Testis (tissue), 2 donors: ENCODE measurements at regions not wholly inside any gene's neighbourhood (a gene's known extent, or its start where the extent isn't known, plus 50 kb on each side); places are given as distances from the start of the nearest gene placed in this dataset.

Experiments used
- DNase-seq: peaks from one replicate; pipeline ENCODE4 v3.0.0-alpha.2; 2019
- H3K27ac ChIP-seq, 2 donors: fragments of 200-600 bp; sonication (generic); one replicate each; pipeline ENCODE4 v1.5.1; 2019
- H3K27me3 ChIP-seq: fragments of 200-600 bp; sonication (generic); one replicate; pipeline ENCODE4 v1.5.1; 2019
- H3K36me3 ChIP-seq: fragments of 200-600 bp; sonication (generic); one replicate; pipeline ENCODE4 v1.5.1; 2017; ENCODE audit warnings: low read depth; ENCODE audit errors: missing control alignments
- H3K4me1 ChIP-seq: fragments of 200-600 bp; sonication (generic); one replicate; pipeline ENCODE4 v1.5.1; 2019
- H3K4me3 ChIP-seq, 2 donors: fragments of 200-600 bp; sonication (generic); one replicate each; pipeline ENCODE4 v1.5.1; 2017 to 2019
- H3K9me3 ChIP-seq: fragments of 200-600 bp; sonication (generic); one replicate; pipeline ENCODE4 v1.5.1; 2017
- CTCF ChIP-seq, 3 experiments: fragments of 450-650 bp in 2 of 3; fragments of 200-600 bp in 1 of 3; sonication (generic) in 1 of 3; IDR thresholded peaks; one replicate each; pipeline ENCODE4 v1.5.1; 2016 to 2019; ENCODE audit warnings: antibody characterized with exemption in 3 of 3, mild to moderate bottlenecking in 2 of 3, moderate library complexity in 1 of 3
- POLR2A ChIP-seq: fragments of 450-650 bp; IDR thresholded peaks from one replicate; pipeline ENCODE4 v1.6.1; 2017; ENCODE audit warnings: antibody characterized with exemption, mild to moderate bottlenecking, moderate library complexity
- WGBS, 2 donors: methylation state at CpG; one replicate each; pipeline ENCODE4 v1.1.5; 2018; 5-methylcytosine and 5-hydroxymethylcytosine counted together
- intact Hi-C: fragments of 100-400 bp; cut with DNase I; formaldehyde crosslinking; loops from one replicate; pipeline ENCODE4 v1.15.1; 2023; ENCODE audit warnings: low total_unique reads

- Histone ChIP-seq H3K4me1 (no peaks in the 10 kb centered on the region), H3K27ac (no peak overlapping the region), H3K27me3 (no peaks in the 10 kb centered on the region), H3K9me3 (no peaks in the 10 kb centered on the region), H3K4me3 (no peak overlapping the region), H3K36me3 (no peaks in the 10 kb centered on the region)
- intact Hi-C loops, result no loop called here
- WGBS, 2 donors, result 84 to 86% methylated on average over 3 of the region's 3 CpGs
- DNase-seq, result no peak
- TF ChIP-seq POLR2A, result no peak
- no peak for TF ChIP-seq CTCF (IDR thresholded peaks at IDR 0.05)
Observed at GRCh38 chr5:2948875-2949274, 197.4 kb upstream of the IRX2 start.

- H3K36me3 ChIP-seq, result no peaks in the 10 kb centered on the region
- WGBS, 2 donors, result 76 to 85% methylated on average over 6 of the region's 6 CpGs
- TF ChIP-seq CTCF (IDR thresholded peaks at IDR 0.05) (no peak), POLR2A (no peak)
- no peak for DNase-seq
- H3K4me1 ChIP-seq, result no peaks in the 10 kb centered on the region
- H3K27ac ChIP-seq, result no peak overlapping the region
- no peak overlapping the region for H3K4me3 ChIP-seq
- H3K27me3 ChIP-seq, result no peaks in the 10 kb centered on the region
- intact Hi-C loops, result no loop called here
- no peaks in the 10 kb centered on the region for H3K9me3 ChIP-seq
Observed at GRCh38 chr5:2946315-2946714, 194.8 kb upstream of the IRX2 start.

GRCh38 chr5:2936413-2936812 is 184.9 kb upstream of the IRX2 start:
- DNase-seq, result no peak
- no peak for TF ChIP-seq CTCF (IDR thresholded peaks at IDR 0.05)
- no peak for TF ChIP-seq POLR2A
- Histone ChIP-seq H3K27ac (no peak overlapping the region), H3K27me3 (no peaks in the 10 kb centered on the region), H3K36me3 (no peaks in the 10 kb centered on the region), H3K4me1 (no peaks in the 10 kb centered on the region), H3K4me3 (no peak overlapping the region), H3K9me3 (no peaks in the 10 kb centered on the region)
- intact Hi-C loops, result no loop called here
- 86 to 87% methylated on average over 4 of the region's 4 CpGs for WGBS, 2 donors

- no peak for DNase-seq
- 60 to 69% methylated on average over 9 to 10 of the region's 10 CpGs for WGBS, 2 donors
- no peak for TF ChIP-seq POLR2A
- TF ChIP-seq CTCF (IDR thresholded peaks at IDR 0.05), result no peak
- Histone ChIP-seq H3K36me3 (no peaks in the 10 kb centered on the region), H3K4me3 (no peak overlapping the region), H3K27ac (no peak overlapping the region), H3K9me3 (no peaks in the 10 kb centered on the region), H3K4me1 (no peaks in the 10 kb centered on the region), H3K27me3 (no peaks in the 10 kb centered on the region)
- intact Hi-C loops, result no loop called here
Observed at GRCh38 chr5:2929779-2930178, 178.3 kb upstream of the IRX2 start.

GRCh38 chr5:2921651-2922050 is 170.2 kb upstream of the IRX2 start:
- intact Hi-C loops, result no loop called here
- H3K27ac ChIP-seq, result no peak overlapping the region
- no peaks in the 10 kb centered on the region for H3K4me1 ChIP-seq
- no peak for DNase-seq
- no peaks in the 10 kb centered on the region for H3K36me3 ChIP-seq
- no peaks in the 10 kb centered on the region for H3K27me3 ChIP-seq
- no peak overlapping the region for H3K4me3 ChIP-seq
- no peak for TF ChIP-seq POLR2A
- TF ChIP-seq CTCF (IDR thresholded peaks at IDR 0.05), result no peak
- no peaks in the 10 kb centered on the region for H3K9me3 ChIP-seq
- 98 to 100% methylated on average over 1 to 9 of the region's 9 CpGs for WGBS, 2 donors
